GM12873 (cell line): ENCODE measurements at regions not wholly inside any gene's neighbourhood (a gene's known extent, or its start where the extent isn't known, plus 50 kb on each side); places are given as distances from the start of the nearest gene placed in this dataset.

Source experiments
- CTCF ChIP-seq: IDR thresholded peaks from 2 replicates; pipeline ENCODE4 v1.5.1; 2012; ENCODE audit warnings: low read depth, mild to moderate bottlenecking, moderate library complexity, low read length, control low read depth; ENCODE audit not compliant: insufficient read depth; ENCODE audit errors: missing control alignments

DNA sequence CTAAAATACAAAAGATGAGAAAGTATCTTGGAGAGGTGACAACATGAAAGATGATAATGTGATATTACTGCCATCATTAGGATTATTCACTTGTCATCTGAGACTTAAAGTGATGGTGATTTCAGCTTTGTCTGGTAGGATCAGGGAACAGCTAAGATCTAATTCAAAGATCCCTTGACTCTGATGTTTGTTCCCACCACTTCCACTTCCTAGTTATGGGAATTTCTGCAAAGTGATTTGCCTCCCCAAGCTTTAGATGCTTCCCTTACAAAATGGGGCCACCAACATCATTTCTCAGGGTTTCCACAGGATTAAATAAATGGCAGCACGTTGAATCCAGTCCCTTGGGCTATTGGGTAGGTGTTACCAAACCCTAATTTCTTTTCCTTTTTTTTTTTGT lies 550.8 kb upstream of the CDH5 start:
- TF ChIP-seq CTCF, result no peak

- TF ChIP-seq CTCF, result no peak
Measured at GRCh38 chr16:65809627-65810026, 556.9 kb upstream of the CDH5 start.

- TF ChIP-seq CTCF, result no peak
Measured at GRCh38 chr16:65808790-65809189, 557.7 kb upstream of the CDH5 start.

DNA sequence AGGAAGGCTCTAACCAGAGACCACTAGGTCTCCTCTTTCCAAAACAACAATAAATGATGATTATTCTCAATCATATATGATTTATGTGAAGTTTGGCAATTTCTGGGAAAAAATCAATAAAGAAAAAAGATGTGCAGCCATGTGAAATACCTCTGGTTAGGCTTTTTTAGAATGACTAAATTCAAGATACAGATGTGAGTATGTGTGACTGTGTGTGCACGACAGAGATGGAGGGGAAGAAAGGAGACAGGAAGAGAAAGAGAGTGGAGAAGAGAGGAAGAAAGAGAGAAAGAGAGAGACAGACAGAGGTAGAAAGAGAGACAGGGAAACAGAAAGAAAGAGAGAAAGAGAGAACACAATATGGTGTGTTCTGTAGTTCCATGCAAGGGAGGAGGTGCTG lies 558.6 kb upstream of the CDH5 start:
- no peak for TF ChIP-seq CTCF

DNA sequence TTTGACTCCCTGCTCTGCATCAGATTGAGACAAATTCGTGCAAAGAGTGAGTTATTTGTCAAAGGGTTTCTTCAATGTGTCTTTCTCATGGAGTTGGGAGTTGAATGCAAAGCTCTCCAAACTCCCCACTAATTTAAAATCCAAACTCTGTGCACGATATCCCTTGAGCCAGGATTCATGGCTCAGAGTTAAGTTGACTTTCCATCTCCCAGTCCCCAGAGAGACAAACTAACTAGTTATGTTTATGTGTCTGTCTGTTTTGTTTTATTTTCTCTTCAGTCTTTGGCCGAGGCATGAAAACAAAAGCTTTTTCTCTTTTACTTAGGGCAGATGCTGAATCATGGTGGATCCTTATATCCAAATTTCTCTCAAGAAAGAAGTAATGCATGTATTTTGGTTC lies 570.0 kb upstream of the CDH5 start:
- no peak for TF ChIP-seq CTCF

- TF ChIP-seq CTCF, result no peak
Measured at GRCh38 chr16:65794973-65795372, 571.5 kb upstream of the CDH5 start.

- TF ChIP-seq CTCF, result no peak
Measured at GRCh38 chr16:65793781-65794180, 572.7 kb upstream of the CDH5 start.

- TF ChIP-seq CTCF, result no peak
Measured at GRCh38 chr16:65790768-65791167, 575.7 kb upstream of the CDH5 start.
